IPS-NIHi11 (cell line): ENCODE measurements at regions not wholly inside any gene's neighbourhood (a gene's known extent, or its start where the extent isn't known, plus 50 kb on each side); places are given as distances from the start of the nearest gene placed in this dataset.

Experiments
- DNase-seq: peaks from one replicate; pipeline ENCODE4 v3.0.0; 2012; ENCODE audit warnings: mixed read lengths, low spot score

- no peak for DNase-seq
Observed at GRCh38 chr6:159099276-159099675, 54.5 kb upstream of the TAGAP start.

- DNase-seq: no peak
Observed at GRCh38 chr6:159098636-159099106, 53.9 kb upstream of the TAGAP start.

GRCh38 chr6:159097256-159097655, 52.5 kb upstream of the TAGAP start:
- DNase-seq: no peak

- DNase-seq: no peak
Observed at GRCh38 chr6:159095616-159096015, 50.8 kb upstream of the TAGAP start.

GRCh38 chr6:159094444-159095252, 49.9 kb upstream of the TAGAP start:
- DNase-seq: no peak
